ENCODE measurements at regions not wholly inside any gene's neighbourhood (a gene's known extent, or its start where the extent isn't known, plus 50 kb on each side); places are given as distances from the start of the nearest gene placed in this dataset.

DNA sequence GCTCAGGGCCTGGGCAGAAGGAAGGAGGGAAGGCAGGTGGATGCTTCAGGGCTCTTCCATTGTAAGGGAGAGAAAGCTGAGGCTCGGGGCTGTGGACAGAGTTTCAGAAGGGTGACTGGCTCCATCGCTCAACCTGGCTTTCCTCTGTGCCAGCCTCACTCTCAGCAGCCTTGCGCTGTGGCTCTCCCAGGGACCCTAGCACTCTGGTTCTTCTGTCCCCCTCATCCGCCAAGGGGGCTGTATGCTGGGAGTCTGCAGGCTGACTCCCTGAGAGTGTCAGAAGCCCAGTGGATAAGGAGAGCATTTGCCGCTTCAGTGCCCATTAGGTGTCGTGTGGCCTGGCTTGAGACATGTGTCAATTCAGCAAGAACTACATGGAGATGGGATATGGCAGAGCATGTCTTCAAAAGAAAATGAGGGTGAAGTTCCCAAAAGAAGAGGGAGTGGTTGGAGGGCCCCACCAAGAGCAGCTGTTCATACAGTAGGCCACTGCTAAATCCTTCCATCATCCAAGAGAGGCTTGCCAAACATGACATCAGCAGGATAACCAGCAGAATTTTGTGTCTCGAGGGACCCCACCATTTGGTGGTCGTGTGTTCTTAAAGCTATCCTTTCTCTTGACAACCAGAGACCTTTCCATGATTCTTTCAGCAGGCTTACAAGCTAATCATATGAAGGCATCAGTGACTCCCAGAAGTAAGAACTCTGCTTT is 148.2 kb downstream of the IRX5 start:
- no peak overlapping the region for H3K9ac ChIP-seq (ENCODE audit: low read depth, low read length)
- H3K4me1 ChIP-seq (ENCODE audit: insufficient read depth, low read length), result no peaks in the 10 kb centered on the region
- H3K9me3 ChIP-seq (ENCODE audit: control insufficient read depth, insufficient read depth, low read length), result no peaks in the 10 kb centered on the region
- no peaks in the 10 kb centered on the region for H3K36me3 ChIP-seq (ENCODE audit: insufficient read depth, low read length)

DNA sequence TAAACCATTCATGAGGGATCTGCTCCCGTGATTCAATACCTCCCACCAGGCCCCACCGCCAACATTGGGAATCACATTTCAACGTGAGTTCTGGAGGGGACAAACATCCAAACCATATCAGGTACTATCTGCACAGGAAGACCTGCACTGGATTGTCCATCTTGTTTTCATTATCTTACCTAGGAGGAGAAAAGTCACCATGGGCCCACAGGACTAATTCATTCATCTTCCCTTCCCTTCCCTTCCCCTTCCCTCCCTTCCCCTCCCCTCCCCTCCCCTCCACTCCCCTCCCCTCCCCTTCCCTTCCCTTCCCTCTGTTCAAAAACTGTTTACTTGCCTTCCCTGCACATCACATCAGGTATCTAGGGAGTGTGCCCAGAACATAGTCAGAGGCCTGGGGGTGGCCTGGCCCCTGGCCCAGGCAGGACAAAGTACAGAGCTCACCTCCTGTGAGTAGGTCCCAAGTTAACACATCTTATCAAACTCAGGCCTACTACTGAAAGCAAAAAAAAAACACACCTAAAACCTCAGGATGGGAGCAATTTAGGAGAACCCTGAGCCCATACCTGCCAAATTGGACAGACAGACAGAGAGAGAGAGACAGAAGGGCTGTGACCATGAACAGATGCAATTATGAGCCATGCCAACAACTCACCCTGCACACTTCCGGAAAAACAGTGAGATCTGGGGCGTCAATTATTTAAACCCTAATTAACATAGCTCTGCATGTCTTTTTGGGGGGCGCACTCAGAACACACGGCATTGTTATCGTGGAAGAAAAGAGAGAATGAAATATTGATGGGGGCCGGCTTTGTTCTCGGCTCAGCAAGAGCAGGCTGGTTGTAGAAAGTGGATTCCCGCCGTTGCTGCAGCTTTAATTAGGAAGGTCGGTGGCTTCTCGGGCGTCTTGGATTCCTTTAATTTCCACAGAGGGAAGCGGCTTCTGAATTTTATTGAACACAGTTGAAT is 151.2 kb downstream of the IRX5 start:
- H3K4me1 ChIP-seq (ENCODE audit: insufficient read depth, low read length), result no peaks in the 10 kb centered on the region
- no peaks in the 10 kb centered on the region for H3K36me3 ChIP-seq (ENCODE audit: insufficient read depth, low read length)
- H3K9me3 ChIP-seq (ENCODE audit: control insufficient read depth, insufficient read depth, low read length), result no peaks in the 10 kb centered on the region
- H3K9ac ChIP-seq (ENCODE audit: low read depth, low read length), result no peak overlapping the region

DNA sequence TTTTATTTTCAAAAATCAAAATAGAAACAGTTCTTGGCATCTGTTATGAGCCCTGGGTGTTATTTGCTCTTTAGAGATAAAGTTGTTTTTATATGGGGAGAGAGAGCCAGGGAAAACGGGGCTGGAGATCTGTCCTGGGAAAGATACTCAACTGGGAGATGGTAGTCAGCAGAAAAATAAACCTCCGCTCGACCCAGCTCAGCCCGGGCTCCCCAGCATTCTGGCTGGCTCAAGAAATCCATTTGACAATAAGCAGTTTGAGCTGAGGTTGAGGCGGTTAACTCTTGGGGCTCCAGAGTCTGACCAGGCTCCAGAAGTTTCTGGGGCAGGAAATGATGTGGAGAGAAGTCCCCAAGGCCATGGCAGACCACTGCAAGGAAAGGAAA is 151.9 kb downstream of the IRX5 start:
- Histone ChIP-seq H3K9me3 (ENCODE audit: control insufficient read depth, insufficient read depth, low read length) (no peaks in the 10 kb centered on the region), H3K4me1 (ENCODE audit: insufficient read depth, low read length) (no peaks in the 10 kb centered on the region), H3K9ac (ENCODE audit: low read depth, low read length) (no peak overlapping the region), H3K36me3 (ENCODE audit: insufficient read depth, low read length) (no peaks in the 10 kb centered on the region)

DNA sequence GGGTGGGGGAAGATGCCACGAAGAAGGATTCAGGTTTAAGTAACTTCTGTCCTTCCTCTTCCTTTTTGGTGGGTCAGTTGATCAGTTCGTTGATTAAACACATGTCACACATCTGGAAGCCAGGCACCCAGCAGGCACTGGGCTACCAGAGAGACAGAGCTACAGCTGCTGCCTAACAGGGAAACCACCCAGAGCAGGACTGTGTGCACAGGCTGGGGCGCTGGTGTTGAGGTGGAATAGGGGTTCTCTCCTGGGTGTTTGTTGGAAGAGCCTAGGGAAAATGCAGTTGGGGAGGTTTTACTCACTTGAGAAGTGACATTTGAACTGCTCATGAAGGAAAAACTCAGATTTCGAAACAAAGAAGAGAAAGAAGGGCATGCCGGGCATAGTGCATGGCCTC is 152.4 kb downstream of the IRX5 start:
- no peaks in the 10 kb centered on the region for H3K9me3 ChIP-seq (ENCODE audit: control insufficient read depth, insufficient read depth, low read length)
- H3K36me3 ChIP-seq (ENCODE audit: insufficient read depth, low read length), result no peaks in the 10 kb centered on the region
- no peak overlapping the region for H3K9ac ChIP-seq (ENCODE audit: low read depth, low read length)
- H3K4me1 ChIP-seq (ENCODE audit: insufficient read depth, low read length), result no peaks in the 10 kb centered on the region

DNA sequence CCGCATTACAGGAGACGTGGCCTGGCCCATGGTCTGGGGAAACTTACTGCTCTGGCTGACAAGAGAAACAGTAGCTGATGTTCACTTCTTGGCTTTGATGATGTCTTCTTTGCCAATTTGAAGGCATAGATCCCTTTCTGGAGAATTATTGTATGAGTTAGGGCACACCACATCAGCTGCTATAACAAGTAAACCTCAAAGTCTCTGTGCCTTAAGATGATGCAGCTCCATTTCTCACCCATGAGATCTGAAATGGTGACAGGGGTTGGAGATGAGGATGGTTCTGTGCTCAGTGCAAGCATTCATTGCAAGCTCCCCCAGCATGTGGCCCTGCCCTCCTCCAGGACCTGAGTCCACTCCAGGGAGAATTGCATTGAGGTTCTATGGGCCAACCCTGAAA is 157.4 kb downstream of the IRX5 start:
- no peak overlapping the region for H3K9ac ChIP-seq (ENCODE audit: low read depth, low read length)
- H3K4me1 ChIP-seq (ENCODE audit: insufficient read depth, low read length), result no peaks in the 10 kb centered on the region
- no peaks in the 10 kb centered on the region for H3K36me3 ChIP-seq (ENCODE audit: insufficient read depth, low read length)
- H3K9me3 ChIP-seq (ENCODE audit: control insufficient read depth, insufficient read depth, low read length), result no peaks in the 10 kb centered on the region

DNA sequence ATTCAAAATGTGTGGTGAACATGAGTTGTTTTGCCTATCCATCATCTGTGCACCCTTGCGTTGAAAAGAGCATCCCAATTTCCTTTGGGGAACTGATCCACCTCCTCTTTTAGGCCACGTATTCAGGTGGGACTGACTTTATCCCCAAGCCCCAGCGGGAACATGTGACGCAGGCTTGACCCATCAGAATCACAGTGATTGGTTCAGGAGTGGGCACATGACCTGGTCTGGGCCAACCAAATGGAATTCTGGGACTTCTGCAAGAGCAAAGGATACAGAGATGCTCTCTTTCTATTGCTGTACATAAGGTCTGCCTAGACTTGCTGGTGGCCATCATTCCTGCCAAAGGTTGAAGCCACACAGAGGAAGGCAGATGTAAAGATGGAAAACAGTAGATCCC is 158.9 kb downstream of the IRX5 start:
- no peaks in the 10 kb centered on the region for H3K9me3 ChIP-seq (ENCODE audit: control insufficient read depth, insufficient read depth, low read length)
- H3K9ac ChIP-seq (ENCODE audit: low read depth, low read length), result no peak overlapping the region
- no peaks in the 10 kb centered on the region for H3K36me3 ChIP-seq (ENCODE audit: insufficient read depth, low read length)
- H3K4me1 ChIP-seq (ENCODE audit: insufficient read depth, low read length), result no peaks in the 10 kb centered on the region

DNA sequence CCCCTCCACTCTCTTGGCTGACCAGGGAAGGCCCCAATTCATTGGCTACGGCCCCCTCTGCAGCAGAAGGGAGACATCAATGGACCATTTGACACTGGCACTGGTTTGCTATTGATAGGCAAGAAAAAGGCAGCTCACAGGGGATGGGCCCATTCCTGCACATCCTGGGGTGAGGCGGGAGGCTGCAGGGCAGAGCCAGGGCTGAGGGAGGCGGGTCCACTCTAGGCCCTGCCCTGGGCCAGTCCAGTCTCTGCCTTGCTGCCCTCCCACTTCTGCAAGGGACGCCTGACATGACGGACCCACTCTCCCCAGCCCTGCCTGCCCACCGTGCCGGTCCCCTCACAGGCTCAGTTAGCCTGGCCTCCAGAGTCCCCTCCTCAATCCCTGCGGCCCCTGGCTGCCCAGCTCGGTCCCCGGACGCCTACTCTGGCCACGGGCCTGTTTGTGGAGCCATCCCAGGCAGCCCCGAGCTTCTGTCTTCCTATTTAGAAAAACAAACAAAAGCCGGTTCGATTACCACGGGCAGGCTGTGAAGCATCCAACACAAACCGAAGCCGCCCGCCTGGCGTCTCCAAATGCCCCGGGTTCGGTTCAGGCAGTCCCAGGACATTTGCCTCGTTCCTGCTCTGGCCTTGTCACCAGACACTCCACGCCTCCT is 160.7 kb downstream of the IRX5 start:
- Histone ChIP-seq H3K4me1 (ENCODE audit: insufficient read depth, low read length) (no peaks in the 10 kb centered on the region), H3K36me3 (ENCODE audit: insufficient read depth, low read length) (no peaks in the 10 kb centered on the region), H3K9ac (ENCODE audit: low read depth, low read length) (no peak overlapping the region), H3K9me3 (ENCODE audit: control insufficient read depth, insufficient read depth, low read length) (no peaks in the 10 kb centered on the region)

DNA sequence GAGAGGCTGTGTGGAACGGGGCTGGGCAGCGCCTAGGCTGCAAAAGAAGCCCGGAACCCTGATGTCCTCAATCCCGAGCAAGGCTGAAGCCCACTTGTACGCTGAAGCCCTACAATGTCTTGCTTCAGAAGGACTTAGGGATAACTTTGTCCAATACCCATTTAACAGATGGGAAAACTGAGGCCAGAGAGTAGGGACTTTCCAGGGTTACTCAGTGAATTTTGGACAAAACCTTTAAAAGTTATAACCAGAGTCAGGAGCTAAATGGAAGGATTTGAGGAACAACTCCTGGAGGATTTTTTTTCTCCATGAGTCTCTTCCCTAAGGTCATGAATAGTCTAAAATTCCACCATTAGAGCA is 161.2 kb downstream of the IRX5 start:
- no peaks in the 10 kb centered on the region for H3K36me3 ChIP-seq (ENCODE audit: insufficient read depth, low read length)
- no peaks in the 10 kb centered on the region for H3K4me1 ChIP-seq (ENCODE audit: insufficient read depth, low read length)
- H3K9ac ChIP-seq (ENCODE audit: low read depth, low read length), result no peak overlapping the region
- no peaks in the 10 kb centered on the region for H3K9me3 ChIP-seq (ENCODE audit: control insufficient read depth, insufficient read depth, low read length)

DNA sequence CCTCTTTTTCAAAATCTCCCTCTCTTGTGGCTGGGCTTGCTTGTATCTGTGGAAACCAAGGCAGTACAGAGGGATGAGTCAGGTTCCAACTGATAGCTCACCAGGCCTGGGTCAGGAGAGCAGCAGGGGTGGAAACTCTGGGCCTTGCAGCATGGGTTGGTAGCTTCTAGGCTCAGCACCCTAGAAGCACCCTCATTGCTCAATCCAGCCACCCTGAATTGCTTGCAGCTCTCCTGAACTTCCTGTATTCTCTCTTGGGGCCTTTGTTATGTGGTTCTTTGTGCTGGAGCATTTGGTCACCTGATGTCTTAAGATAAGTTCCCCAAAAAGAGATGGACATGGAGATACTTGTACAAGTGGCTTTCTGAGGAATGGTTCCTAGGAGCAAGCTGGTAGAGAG is 169.4 kb downstream of the IRX5 start:
- H3K36me3 ChIP-seq (ENCODE audit: insufficient read depth, low read length), result no peaks in the 10 kb centered on the region
- H3K4me1 ChIP-seq (ENCODE audit: insufficient read depth, low read length), result no peaks in the 10 kb centered on the region
- H3K9me3 ChIP-seq (ENCODE audit: control insufficient read depth, insufficient read depth, low read length), result no peaks in the 10 kb centered on the region
- H3K9ac ChIP-seq (ENCODE audit: low read depth, low read length), result no peak overlapping the region

DNA sequence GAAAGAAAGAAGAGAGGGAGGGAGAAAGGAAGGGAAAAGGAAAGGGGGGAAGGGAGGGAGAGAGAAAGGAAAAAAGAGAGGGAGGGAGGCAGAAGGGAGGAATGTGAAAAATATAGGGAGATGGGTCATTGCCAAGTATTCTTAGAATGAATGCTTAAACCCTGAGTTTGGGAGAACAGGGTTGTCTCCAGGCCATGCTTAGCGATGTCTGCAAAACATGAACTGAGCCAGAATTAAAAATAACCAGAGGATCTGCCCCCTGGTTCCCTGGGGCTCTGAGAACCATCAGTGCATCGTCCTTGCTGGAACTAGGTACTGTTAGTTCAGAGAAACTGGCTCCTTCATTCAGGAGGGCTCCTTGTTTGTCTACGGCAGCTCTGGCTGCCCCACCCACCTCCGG is 170.4 kb downstream of the IRX5 start:
- Histone ChIP-seq H3K9me3 (ENCODE audit: control insufficient read depth, insufficient read depth, low read length) (no peaks in the 10 kb centered on the region), H3K36me3 (ENCODE audit: insufficient read depth, low read length) (no peaks in the 10 kb centered on the region), H3K4me1 (ENCODE audit: insufficient read depth, low read length) (no peaks in the 10 kb centered on the region), H3K9ac (ENCODE audit: low read depth, low read length) (no peak overlapping the region)

DNA sequence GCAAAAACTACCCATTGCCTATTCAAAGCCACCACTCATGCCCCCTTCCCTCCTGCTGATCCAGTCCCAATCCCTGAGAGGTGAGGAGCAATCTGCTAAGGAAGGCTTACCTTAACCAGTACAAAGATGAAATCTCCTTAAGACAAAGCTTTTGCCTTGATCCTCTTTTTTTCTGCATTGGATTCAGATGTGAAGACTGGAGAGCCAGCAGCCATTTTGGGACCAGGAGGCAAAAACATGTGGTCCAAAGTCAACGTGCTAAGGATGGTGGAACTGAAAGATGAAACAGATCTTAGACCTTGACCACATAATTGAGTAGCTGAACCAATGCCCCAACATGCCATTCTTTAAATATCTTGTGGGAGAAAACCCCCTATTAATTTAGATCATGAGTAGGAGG is 171.4 kb downstream of the IRX5 start:
- H3K9me3 ChIP-seq (ENCODE audit: control insufficient read depth, insufficient read depth, low read length), result no peaks in the 10 kb centered on the region
- no peaks in the 10 kb centered on the region for H3K4me1 ChIP-seq (ENCODE audit: insufficient read depth, low read length)
- H3K36me3 ChIP-seq (ENCODE audit: insufficient read depth, low read length), result no peaks in the 10 kb centered on the region
- no peak overlapping the region for H3K9ac ChIP-seq (ENCODE audit: low read depth, low read length)

DNA sequence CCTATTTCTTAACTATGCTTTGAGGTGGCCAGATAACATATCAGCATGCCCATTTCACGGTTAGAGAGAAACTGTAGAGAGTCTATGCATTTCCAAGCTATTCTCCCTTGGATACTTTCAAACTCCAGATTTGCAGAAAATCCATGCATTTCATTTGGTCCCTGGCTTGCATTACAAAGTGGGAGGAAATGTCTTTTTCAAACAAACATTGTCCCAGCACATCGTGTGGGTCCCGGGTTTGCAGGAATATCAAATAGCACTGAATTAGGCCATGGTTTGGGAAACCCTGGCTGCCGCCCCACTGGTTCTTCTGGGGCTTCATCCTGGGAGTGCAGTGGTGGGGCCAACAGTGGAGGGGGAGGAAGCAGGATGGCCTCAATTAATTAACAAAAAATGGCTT is 171.9 kb downstream of the IRX5 start:
- H3K36me3 ChIP-seq (ENCODE audit: insufficient read depth, low read length), result no peaks in the 10 kb centered on the region
- H3K4me1 ChIP-seq (ENCODE audit: insufficient read depth, low read length), result no peaks in the 10 kb centered on the region
- H3K9me3 ChIP-seq (ENCODE audit: control insufficient read depth, insufficient read depth, low read length), result no peaks in the 10 kb centered on the region
- no peak overlapping the region for H3K9ac ChIP-seq (ENCODE audit: low read depth, low read length)

DNA sequence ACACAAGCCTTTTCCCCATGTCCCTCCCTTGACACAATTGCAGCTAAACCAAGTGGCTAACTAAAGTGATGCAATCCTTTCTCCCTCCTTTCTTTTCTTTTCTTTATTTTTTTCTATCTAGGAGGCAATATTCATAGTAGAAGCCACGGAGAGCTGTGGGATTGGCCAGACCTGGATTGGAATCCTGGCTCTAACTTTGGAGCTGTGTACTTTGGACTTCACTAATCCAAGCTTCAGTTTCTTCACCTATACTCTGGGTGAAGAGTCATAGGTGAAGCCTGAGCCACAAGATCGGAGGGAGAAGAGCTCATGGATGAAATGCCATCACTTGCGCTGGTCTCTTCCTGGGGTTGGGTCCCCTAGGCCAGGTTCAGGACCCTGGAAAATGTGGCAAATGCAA is 177.2 kb downstream of the IRX5 start:
- H3K9ac ChIP-seq (ENCODE audit: low read depth, low read length), result no peak overlapping the region
- H3K9me3 ChIP-seq (ENCODE audit: control insufficient read depth, insufficient read depth, low read length), result no peaks in the 10 kb centered on the region
- H3K4me1 ChIP-seq (ENCODE audit: insufficient read depth, low read length), result no peaks in the 10 kb centered on the region
- H3K36me3 ChIP-seq (ENCODE audit: insufficient read depth, low read length), result no peaks in the 10 kb centered on the region

DNA sequence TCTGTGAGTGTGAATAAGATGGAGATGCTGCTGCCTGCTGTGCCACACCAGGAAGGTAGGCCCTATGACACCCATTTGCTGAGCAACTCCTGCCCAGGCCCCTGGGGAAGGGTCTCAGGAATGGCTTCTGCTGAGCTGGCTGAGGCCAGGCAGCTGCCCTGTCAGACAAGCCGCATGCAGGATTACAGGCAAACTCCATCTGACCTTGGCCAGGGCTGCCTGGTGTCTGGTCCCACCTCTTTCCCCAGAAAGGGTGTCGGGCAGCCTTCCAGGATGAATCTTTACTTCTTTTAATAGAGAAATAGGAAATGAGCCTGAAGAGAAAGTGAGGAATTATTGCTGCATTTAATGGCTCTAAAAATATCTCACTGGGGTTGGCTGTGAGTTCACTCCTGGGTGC is 182.5 kb downstream of the IRX5 start:
- Histone ChIP-seq H3K36me3 (ENCODE audit: insufficient read depth, low read length) (no peaks in the 10 kb centered on the region), H3K4me1 (ENCODE audit: insufficient read depth, low read length) (no peaks in the 10 kb centered on the region), H3K9ac (ENCODE audit: low read depth, low read length) (no peak overlapping the region), H3K9me3 (ENCODE audit: control insufficient read depth, insufficient read depth, low read length) (no peaks in the 10 kb centered on the region)

DNA sequence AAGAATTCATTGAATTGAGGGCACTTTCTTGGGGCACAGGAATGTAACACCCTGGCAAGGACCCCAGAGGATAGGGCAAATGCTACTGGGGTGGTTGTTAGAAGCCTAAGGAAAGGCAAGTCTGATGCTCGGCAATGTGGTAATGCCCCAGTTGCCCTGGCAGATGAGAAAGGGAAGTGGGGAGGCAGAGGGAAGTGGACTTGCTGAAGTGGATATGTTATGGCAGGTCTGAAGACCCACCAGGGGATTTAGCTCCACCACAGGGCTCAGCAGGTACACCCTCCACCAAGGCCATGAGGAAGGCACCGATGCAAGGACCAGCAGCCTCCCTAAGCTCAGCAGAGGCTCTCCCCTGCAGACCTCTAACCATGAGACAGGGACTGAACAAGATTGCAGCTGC is 184.8 kb downstream of the IRX5 start:
- H3K36me3 ChIP-seq (ENCODE audit: insufficient read depth, low read length), result no peaks in the 10 kb centered on the region
- H3K4me1 ChIP-seq (ENCODE audit: insufficient read depth, low read length), result no peaks in the 10 kb centered on the region
- no peak overlapping the region for H3K9ac ChIP-seq (ENCODE audit: low read depth, low read length)
- no peaks in the 10 kb centered on the region for H3K9me3 ChIP-seq (ENCODE audit: control insufficient read depth, insufficient read depth, low read length)

Measured in ES-I3 (cell line).